ENCODE measurements at regions not wholly inside any gene's neighbourhood (a gene's known extent, or its start where the extent isn't known, plus 50 kb on each side); places are given as distances from the start of the nearest gene placed in this dataset.

- no peak for DNase-seq
These were observed 142.9 kb downstream of the ASCL1 start for GRCh38 chr12:103100257-103100831.

DNA sequence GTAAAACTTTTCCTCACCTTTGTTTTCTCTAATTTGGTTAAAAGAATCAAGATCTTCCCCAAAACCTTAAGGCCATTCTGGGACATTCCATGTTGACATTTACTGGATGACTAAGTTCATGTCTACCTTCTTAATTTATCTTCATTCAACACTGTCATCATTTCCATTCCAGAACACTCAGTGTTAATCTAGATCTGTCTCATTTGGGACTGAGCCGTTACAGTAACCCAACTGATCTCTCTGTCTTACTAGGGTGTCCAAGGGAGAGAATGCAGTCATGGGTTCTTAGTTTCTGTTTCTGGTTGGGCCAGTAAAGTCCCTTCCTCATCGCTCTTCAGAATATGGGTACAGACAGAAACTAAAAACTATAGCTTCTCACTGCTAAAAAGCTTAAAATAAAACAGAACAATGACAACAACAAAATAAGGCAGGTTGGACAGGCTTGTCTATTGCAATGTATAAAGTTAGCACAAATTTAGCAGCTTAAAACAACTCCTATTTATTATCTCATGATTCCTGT, 144.8 kb downstream of the ASCL1 start:
- no peak for DNase-seq

DNA sequence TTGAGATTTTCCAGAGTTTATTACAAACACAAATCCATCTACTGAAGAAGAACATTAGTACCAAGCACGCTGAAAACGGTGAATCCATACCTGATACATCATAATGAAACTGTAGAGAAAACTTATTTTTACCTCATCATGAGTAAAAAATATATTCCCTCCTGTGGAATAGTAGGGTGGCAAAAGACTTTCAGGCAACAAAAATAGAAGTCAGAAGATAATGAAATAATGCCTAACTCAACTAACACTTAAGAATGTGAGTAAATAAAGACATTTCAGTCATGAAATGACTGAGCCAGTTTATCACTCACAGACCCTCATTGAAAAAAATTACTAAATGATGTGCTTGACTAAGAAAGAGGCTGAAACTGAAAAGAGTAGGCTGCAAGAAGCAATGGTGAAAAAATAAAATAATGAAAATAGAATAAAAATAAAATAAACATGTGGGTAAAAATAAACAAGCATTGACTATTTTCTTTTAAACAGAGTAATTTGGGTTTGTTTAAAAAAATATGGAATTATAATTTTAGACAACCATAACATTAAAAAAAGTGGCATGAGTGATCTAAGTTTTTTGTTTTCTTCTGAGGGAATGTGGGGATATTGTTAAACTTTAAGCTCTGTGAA, 148.6 kb downstream of the ASCL1 start:
- DNase-seq: no peak

GRCh38 chr12:103109861-103110260, 152.4 kb downstream of the ASCL1 start:
- DNase-seq: no peak

- DNase-seq: no peak
These were observed 157.0 kb downstream of the ASCL1 start for GRCh38 chr12:103114296-103115055.

GRCh38 chr12:103128862-103129501, 171.5 kb downstream of the ASCL1 start:
- no peak for DNase-seq

DNA sequence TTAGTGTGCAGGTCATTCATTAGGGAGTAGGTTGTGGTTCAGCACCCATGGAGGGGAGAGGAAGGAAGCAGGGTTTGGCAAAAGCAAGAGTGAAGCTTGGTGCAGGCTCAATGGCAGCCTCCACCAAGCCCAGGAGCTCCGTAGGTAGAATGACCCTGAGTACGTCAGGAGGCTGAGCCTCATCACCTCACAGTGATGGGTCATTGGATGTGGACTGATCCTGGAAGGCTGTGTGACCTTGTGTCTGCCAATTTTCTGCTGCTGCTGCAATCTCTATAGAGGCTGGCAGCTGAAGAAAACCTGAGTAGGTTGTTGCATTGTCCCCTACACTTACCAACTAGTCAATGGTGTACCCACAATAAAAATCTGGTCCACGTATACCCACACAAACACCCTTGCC, 173.1 kb downstream of the ASCL1 start:
- no peak for DNase-seq

DNA sequence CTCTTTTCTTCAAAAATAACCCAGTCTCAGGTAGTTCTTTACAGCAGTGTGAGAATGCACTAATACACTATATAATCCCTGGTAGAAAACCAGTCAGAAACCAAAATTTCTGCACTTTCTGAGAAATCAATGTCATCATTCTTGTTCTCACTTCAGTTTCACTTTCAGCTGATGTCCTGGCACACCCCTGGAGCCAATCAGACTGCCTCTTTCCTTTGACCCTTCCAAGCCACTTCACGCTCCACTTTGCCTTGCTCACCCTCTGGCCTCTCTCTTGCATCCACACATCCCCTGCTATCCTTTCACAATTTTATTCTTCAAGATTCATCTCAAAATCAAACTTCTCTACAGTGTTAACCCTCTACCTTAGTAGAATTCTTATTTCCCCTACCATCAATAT, 181.1 kb downstream of the ASCL1 start:
- DNase-seq: no peak

- DNase-seq: no peak
These were observed 182.4 kb downstream of the ASCL1 start for GRCh38 chr12:103139876-103140275.

GRCh38 chr12:103140286-103140685, 182.8 kb downstream of the ASCL1 start:
- DNase-seq: no peak

- no peak for DNase-seq
These were observed 186.8 kb downstream of the ASCL1 start for GRCh38 chr12:103144278-103144677.

DNA sequence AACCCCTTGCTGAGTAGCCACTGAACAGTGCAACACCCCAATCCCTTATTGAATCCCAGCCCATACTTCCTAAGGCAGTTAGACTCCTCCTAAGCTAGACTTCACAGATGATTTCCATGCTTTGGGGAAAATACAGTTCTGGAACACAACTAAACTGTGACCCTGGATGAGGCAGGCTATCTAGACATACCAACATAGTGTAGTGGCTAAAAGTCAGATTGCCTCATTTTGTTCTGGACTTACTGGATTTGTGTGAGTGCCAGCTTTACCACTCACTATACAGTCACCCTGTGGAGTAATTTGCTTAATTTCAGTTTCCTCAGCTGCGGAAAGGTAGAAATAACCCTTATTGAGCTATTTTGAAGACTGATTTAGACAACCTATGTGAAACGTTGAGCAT, 203.1 kb downstream of the ASCL1 start:
- DNase-seq: no peak

DNA sequence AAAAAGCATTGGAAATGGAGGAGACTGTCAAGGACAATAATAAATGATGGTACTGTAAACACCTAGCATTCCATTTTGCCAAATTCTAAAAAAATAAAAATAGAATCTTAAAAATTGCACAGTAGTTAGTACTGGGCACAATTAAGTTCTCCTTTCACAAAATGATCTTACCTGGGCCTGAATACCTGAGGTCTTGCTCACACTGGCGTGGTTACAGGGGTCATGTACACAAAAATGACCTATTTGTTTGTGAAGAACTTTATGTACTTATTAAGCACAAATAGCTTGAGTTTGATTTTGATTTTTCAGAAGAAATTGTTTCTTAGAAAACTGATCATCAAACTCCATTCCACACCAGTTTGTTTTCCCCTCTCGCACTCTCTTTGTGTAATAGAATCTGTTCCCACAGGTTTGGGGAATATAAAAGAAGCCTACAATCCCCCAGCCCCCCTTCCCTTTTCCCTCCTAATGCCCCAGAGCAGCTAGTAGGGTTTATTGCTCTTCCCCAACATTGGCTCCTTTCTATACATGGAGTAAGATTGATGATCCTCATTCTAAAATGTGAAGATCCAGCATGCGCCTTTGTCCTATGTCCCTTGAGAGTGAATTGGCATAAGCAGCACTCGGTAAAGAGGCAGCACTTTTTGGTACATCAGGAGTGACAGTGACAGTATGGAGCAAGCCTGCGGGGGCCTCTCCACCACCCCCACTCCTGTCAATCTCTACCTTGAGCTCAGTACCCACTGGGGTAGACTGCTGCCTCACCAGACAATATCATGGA, 204.3 kb downstream of the ASCL1 start:
- DNase-seq: no peak

DNA sequence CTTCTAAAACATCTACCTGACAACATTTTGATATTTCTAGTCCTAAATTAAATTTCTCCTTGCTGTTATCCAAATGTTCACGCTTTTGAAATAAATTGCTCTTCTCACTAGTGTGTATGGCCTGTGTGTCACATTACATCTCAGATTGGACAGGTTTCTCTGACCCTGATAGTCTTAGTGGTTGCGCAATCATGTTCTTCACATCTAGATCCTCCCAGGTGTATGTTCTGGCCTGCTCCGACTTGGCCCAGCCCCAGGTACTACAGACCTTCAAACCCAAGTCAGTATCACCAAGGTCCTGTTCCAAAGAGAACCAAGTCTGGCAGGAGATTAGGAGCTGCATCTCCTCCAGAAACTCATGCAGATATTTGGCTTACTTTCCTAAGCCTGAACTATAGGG, 209.5 kb downstream of the ASCL1 start:
- no peak for DNase-seq

DNA sequence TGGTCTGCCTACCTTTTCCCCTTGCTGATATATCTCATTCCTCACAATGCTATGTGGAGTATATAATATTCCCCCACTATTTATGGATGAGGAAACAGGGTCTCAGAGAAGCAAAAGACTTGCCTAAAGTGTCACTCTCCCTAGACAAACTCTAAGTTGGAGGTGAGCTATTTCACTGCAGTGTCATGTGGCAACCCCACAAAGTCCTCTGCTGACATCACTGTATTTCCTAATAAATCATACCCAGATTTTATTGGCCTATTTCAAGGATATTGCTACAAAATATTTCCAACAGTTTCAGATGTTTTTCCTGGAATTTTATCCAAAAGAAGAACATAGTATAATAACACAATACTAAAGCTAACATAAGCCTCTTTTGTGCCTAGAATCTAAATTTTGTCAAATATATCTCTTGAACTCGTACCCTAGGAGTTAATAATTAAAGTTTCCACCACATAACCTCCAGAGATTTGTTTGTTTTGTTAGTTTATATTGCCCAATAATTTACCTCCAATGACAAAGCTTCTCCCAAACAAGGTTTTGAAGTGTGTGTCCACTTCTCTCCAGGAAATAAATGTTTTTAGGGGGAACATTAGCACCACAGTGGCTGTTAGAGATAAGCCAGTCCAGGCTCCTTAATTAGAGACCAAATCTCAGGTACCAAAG, 215.1 kb downstream of the ASCL1 start:
- no peak for DNase-seq

DNA sequence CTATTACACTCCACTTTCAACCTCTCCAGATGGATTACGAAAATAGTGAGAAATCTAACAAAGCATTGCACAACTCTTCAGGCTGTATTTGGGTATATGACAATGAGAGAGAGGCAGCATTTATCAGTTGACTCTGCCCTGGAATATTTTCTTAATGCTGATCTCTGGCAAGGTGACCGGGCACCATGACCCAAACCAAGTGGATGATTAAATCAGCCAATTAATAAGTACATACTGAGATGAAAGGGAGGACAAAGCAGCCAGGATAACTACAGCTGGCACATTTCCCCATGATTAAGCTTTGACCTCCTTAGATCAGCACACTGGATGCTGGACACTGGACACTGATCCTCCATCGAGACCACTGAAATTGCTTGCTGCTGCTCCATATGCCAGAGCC, 218.2 kb downstream of the ASCL1 start:
- no peak for DNase-seq

DNA sequence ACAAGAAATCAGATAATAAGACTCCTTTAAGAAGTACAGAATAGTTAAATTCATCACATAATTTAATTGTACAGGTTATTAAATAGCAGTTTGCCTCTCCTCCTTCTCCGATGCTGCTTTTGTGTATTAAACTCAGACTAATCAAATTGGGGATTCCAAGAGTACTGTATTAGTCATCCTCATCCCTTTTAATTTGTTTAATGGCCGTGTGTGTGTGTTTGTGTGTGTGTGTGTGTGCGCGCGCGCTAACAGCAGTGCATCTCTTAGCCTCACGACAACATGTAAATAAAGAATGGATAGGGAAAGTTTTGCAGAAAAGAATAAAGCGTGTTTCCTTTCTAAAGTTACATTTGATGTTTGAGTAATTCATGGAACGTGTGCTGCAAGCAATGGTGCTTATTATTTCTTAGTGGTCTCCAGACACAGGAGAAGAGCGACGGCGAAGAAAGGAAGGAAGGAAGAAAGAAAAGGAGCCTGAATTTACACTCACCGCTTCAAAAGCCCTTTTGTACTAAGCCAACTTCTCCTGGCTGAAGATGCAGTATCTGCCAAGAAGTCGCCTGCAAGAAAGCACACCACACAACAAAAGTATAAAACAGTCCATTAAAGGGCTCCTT, 220.3 kb downstream of the ASCL1 start:
- no peak for DNase-seq

- no peak for DNase-seq
These were observed 221.0 kb downstream of the ASCL1 start for GRCh38 chr12:103178366-103179080.

- no peak for DNase-seq
These were observed 224.1 kb downstream of the ASCL1 start for GRCh38 chr12:103181366-103182152.

DNA sequence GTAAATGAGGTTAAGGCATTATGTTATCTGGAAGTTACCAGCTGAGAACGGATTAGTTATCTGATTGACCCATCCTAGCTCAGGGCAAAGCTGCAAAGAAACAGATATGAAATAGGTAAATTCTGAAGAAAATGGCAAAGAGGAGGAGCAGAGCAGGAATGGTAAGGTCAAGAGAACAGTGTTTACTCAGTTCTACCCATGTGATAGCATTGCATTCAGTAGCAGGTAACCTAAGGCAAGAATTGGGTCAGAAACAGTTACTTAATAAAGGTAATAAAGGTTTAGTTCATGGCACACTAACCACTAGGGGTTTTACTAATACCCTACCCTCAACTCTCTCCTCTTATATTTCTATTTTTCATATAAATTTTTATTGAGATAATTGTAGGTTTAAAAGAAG, 224.8 kb downstream of the ASCL1 start:
- DNase-seq: no peak
